ENCODE measurements at regions not wholly inside any gene's neighbourhood (a gene's known extent, or its start where the extent isn't known, plus 50 kb on each side); places are given as distances from the start of the nearest gene placed in this dataset.

- ATAC-seq (ENCODE audit: poor library complexity) (no peak), DNase-seq (no peak)
- POLR2A ChIA-PET, result no interaction called here
- H3K9me3 Mint-ChIP-seq, result peaks cover 2% of the 10 kb centered on the region
- H3K4me3 ChIP-seq (ENCODE audit: low read length), result no peak overlapping the region
- intact Hi-C loops (cut with DNase I, micrococcal nuclease), result no loop called here
- H3K27me3 Mint-ChIP-seq, result peaks cover 49% of the 10 kb centered on the region
- H3K27ac Mint-ChIP-seq, result no peak overlapping the region
- H3K4me3 Mint-ChIP-seq, result no peak overlapping the region
- no peaks in the 10 kb centered on the region for H3K36me3 Mint-ChIP-seq (ENCODE audit: low read depth)
- H3K36me3 ChIP-seq (ENCODE audit: insufficient read depth, low read length), result no peaks in the 10 kb centered on the region
- no peak overlapping the region for H3K27ac ChIP-seq (ENCODE audit: low read depth in 1 of 2, low read length in 2 of 2)
- no peaks in the 10 kb centered on the region for H3K4me1 Mint-ChIP-seq (ENCODE audit: low read depth)
- H3K27me3 ChIP-seq (ENCODE audit: control insufficient read depth in 1 of 2, insufficient read depth in 2 of 2, low read length in 2 of 2), result peaks cover 0 to 3% of the 10 kb centered on the region in 2 experiments
- CTCF ChIA-PET, result no interaction called here
- H3K9me3 ChIP-seq (ENCODE audit: control insufficient read depth in 1 of 2, insufficient read depth in 1 of 2, low read length in 2 of 2), result no peaks in the 10 kb centered on the region
- TF ChIP-seq, protein P1, sequence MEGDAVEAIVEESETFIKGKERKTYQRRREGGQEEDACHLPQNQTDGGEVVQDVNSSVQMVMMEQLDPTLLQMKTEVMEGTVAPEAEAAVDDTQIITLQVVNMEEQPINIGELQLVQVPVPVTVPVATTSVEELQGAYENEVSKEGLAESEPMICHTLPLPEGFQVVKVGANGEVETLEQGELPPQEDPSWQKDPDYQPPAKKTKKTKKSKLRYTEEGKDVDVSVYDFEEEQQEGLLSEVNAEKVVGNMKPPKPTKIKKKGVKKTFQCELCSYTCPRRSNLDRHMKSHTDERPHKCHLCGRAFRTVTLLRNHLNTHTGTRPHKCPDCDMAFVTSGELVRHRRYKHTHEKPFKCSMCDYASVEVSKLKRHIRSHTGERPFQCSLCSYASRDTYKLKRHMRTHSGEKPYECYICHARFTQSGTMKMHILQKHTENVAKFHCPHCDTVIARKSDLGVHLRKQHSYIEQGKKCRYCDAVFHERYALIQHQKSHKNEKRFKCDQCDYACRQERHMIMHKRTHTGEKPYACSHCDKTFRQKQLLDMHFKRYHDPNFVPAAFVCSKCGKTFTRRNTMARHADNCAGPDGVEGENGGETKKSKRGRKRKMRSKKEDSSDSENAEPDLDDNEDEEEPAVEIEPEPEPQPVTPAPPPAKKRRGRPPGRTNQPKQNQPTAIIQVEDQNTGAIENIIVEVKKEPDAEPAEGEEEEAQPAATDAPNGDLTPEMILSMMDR (IDR thresholded peaks at IDR 0.05), result no peak
- H3K4me1 ChIP-seq (ENCODE audit: insufficient read depth, low read length), result no peaks in the 10 kb centered on the region
Observed at GRCh38 chr14:87868920-87869319, 124.1 kb downstream of the GALC start.

DNA sequence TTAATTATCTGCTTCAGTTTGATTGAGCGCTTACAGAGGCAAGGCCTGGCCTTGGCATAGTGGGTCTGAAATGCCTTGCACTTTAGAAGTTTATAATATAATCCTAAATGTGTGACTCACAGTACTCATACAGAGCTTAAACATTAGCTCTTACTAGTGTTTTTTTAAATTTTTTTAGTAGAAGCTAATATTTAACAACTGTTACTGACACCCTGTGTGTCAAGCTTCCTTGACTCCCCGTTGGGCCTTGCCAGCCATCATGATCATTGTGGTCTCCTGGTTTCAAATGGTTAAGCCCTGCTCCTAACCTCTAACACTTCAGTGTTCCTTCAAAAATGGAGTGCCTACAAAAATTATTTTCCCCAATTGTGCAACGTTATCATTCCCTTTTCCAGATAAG, 126.9 kb downstream of the GALC start:
- Histone ChIP-seq H3K4me3 (ENCODE audit: low read length) (no peak overlapping the region), H3K27me3 (ENCODE audit: control insufficient read depth in 1 of 2, insufficient read depth in 2 of 2, low read length in 2 of 2) (no peaks in the 10 kb centered on the region), H3K4me1 (ENCODE audit: insufficient read depth, low read length) (no peaks in the 10 kb centered on the region), H3K36me3 (ENCODE audit: insufficient read depth, low read length) (no peaks in the 10 kb centered on the region), H3K27ac (ENCODE audit: low read depth in 1 of 2, low read length in 2 of 2) (no peak overlapping the region), H3K9me3 (ENCODE audit: control insufficient read depth in 1 of 2, insufficient read depth in 1 of 2, low read length in 2 of 2) (no peaks in the 10 kb centered on the region)
- intact Hi-C loops (cut with DNase I, micrococcal nuclease), result no loop called here
- Mint-ChIP-seq H3K9me3 (no peaks in the 10 kb centered on the region), H3K36me3 (ENCODE audit: low read depth) (no peaks in the 10 kb centered on the region), H3K27ac (no peak overlapping the region), H3K4me3 (no peak overlapping the region), H3K4me1 (ENCODE audit: low read depth) (no peaks in the 10 kb centered on the region), H3K27me3 (peaks cover 33% of the 10 kb centered on the region)
- ChIA-PET POLR2A (no interaction called here), CTCF (no interaction called here)
- no peak for ATAC-seq (ENCODE audit: poor library complexity)
- TF ChIP-seq, protein P1 (IDR thresholded peaks at IDR 0.05), result no peak
- DNase-seq, result no peak

GRCh38 chr14:87864356-87865270, 128.4 kb downstream of the GALC start:
- no peaks in the 10 kb centered on the region for H3K4me1 ChIP-seq (ENCODE audit: insufficient read depth, low read length)
- Mint-ChIP-seq H3K4me3 (no peak overlapping the region), H3K9me3 (no peaks in the 10 kb centered on the region), H3K4me1 (ENCODE audit: low read depth) (no peaks in the 10 kb centered on the region), H3K36me3 (ENCODE audit: low read depth) (no peaks in the 10 kb centered on the region), H3K27me3 (peaks cover 18% of the 10 kb centered on the region), H3K27ac (no peak overlapping the region)
- CTCF ChIA-PET, result no interaction called here
- no peaks in the 10 kb centered on the region for H3K36me3 ChIP-seq (ENCODE audit: insufficient read depth, low read length)
- no peaks in the 10 kb centered on the region for H3K27me3 ChIP-seq (ENCODE audit: control insufficient read depth in 1 of 2, insufficient read depth in 2 of 2, low read length in 2 of 2)
- intact Hi-C loops (cut with DNase I, micrococcal nuclease), result no loop called here
- H3K4me3 ChIP-seq (ENCODE audit: low read length), result no peak overlapping the region
- TF ChIP-seq, protein P1 (IDR thresholded peaks at IDR 0.05), result no peak
- no peak overlapping the region for H3K27ac ChIP-seq (ENCODE audit: low read depth in 1 of 2, low read length in 2 of 2)
- POLR2A ChIA-PET, result no interaction called here
- ATAC-seq (ENCODE audit: poor library complexity) (no peak), DNase-seq (no peak)
- H3K9me3 ChIP-seq (ENCODE audit: control insufficient read depth in 1 of 2, insufficient read depth in 1 of 2, low read length in 2 of 2), result peaks cover 0 to 3% of the 10 kb centered on the region in 2 experiments
